ENCODE measurements at regions not wholly inside any gene's neighbourhood (a gene's known extent, or its start where the extent isn't known, plus 50 kb on each side); places are given as distances from the start of the nearest gene placed in this dataset.
"Not testable (repeated sequence)": the region's sequence is repeated elsewhere in the genome, so short reads cannot be mapped to it uniquely, and the experiment has no call there.

- DNase-seq (no peak), ATAC-seq (no peak)
- POLR2A ChIA-PET = no interaction called here
- no peaks in the 10 kb centered on the region for H3K36me3 Mint-ChIP-seq (ENCODE audit: low read depth)
- H3K4me3 Mint-ChIP-seq = no peak overlapping the region
- no peaks in the 10 kb centered on the region for H3K27me3 Mint-ChIP-seq
- intact Hi-C loops (cut with micrococcal nuclease) = no loop called here
- CTCF ChIA-PET = no interaction called here
- H3K27ac Mint-ChIP-seq = no peak overlapping the region
- H3K9me3 Mint-ChIP-seq = no peaks in the 10 kb centered on the region
- no peak for TF ChIP-seq CTCF (IDR thresholded peaks at IDR 0.05)
- H3K4me1 Mint-ChIP-seq (ENCODE audit: low read depth) = no peaks in the 10 kb centered on the region
Observed at GRCh38 chr2:53509831-53510388, 257.7 kb upstream of the CHAC2 start.

- ChIA-PET CTCF (no interaction called here), POLR2A (no interaction called here)
- Mint-ChIP-seq H3K27me3 (no peaks in the 10 kb centered on the region), H3K4me3 (no peak overlapping the region), H3K27ac (no peak overlapping the region), H3K9me3 (no peaks in the 10 kb centered on the region), H3K36me3 (ENCODE audit: low read depth) (no peaks in the 10 kb centered on the region), H3K4me1 (ENCODE audit: low read depth) (no peaks in the 10 kb centered on the region)
- no peak for TF ChIP-seq CTCF (IDR thresholded peaks at IDR 0.05)
- intact Hi-C loops (cut with micrococcal nuclease) = no loop called here
- ATAC-seq (no peak), DNase-seq (no peak)
Observed at GRCh38 chr2:53508667-53509066, 258.9 kb upstream of the CHAC2 start.

GRCh38 chr2:53507070-53507469 is 260.5 kb upstream of the CHAC2 start:
- H3K4me3 Mint-ChIP-seq; H3K9me3 Mint-ChIP-seq; H3K27me3 Mint-ChIP-seq; H3K27ac Mint-ChIP-seq; ATAC-seq; H3K36me3 Mint-ChIP-seq (ENCODE audit: low read depth); H3K4me1 Mint-ChIP-seq (ENCODE audit: low read depth); DNase-seq; POLR2A ChIA-PET; intact Hi-C loops (cut with micrococcal nuclease); CTCF ChIA-PET: not testable (repeated sequence)

- Mint-ChIP-seq H3K36me3 (ENCODE audit: low read depth) (no peaks in the 10 kb centered on the region), H3K4me1 (ENCODE audit: low read depth) (no peaks in the 10 kb centered on the region), H3K9me3 (no peaks in the 10 kb centered on the region), H3K4me3 (no peak overlapping the region), H3K27me3 (no peaks in the 10 kb centered on the region), H3K27ac (no peak overlapping the region)
- TF ChIP-seq CTCF (IDR thresholded peaks at IDR 0.05) = no peak
- DNase-seq (no peak), ATAC-seq (no peak)
- CTCF ChIA-PET = no interaction called here
- intact Hi-C loops (cut with micrococcal nuclease) = no loop called here
- POLR2A ChIA-PET = no interaction called here
Observed at GRCh38 chr2:53505826-53506225, 261.8 kb upstream of the CHAC2 start.

- ATAC-seq (no peak), DNase-seq (no peak)
- no peaks in the 10 kb centered on the region for H3K27me3 Mint-ChIP-seq
- H3K4me1 Mint-ChIP-seq (ENCODE audit: low read depth) = no peaks in the 10 kb centered on the region
- no peaks in the 10 kb centered on the region for H3K9me3 Mint-ChIP-seq
- intact Hi-C loops (cut with micrococcal nuclease) = no loop called here
- H3K27ac Mint-ChIP-seq = no peak overlapping the region
- no peak overlapping the region for H3K4me3 Mint-ChIP-seq
- ChIA-PET POLR2A (no interaction called here), CTCF (no interaction called here)
- TF ChIP-seq CTCF (IDR thresholded peaks at IDR 0.05) = no peak
- H3K36me3 Mint-ChIP-seq (ENCODE audit: low read depth) = no peaks in the 10 kb centered on the region
Observed at GRCh38 chr2:53504507-53504906, 263.1 kb upstream of the CHAC2 start.

GRCh38 chr2:53500181-53500580 is 267.4 kb upstream of the CHAC2 start:
- no peak for ATAC-seq
- no peaks in the 10 kb centered on the region for H3K36me3 Mint-ChIP-seq (ENCODE audit: low read depth)
- ChIA-PET CTCF (no interaction called here), POLR2A (no interaction called here)
- no peak for DNase-seq
- no peaks in the 10 kb centered on the region for H3K4me1 Mint-ChIP-seq (ENCODE audit: low read depth)
- intact Hi-C loops (cut with micrococcal nuclease) = no loop called here
- no peak overlapping the region for H3K4me3 Mint-ChIP-seq
- no peaks in the 10 kb centered on the region for H3K27me3 Mint-ChIP-seq
- no peaks in the 10 kb centered on the region for H3K9me3 Mint-ChIP-seq
- H3K27ac Mint-ChIP-seq = no peak overlapping the region
- TF ChIP-seq CTCF (IDR thresholded peaks at IDR 0.05) = no peak
